ENCODE measurements at regions not wholly inside any gene's neighbourhood (a gene's known extent, or its start where the extent isn't known, plus 50 kb on each side); places are given as distances from the start of the nearest gene placed in this dataset.

DNA sequence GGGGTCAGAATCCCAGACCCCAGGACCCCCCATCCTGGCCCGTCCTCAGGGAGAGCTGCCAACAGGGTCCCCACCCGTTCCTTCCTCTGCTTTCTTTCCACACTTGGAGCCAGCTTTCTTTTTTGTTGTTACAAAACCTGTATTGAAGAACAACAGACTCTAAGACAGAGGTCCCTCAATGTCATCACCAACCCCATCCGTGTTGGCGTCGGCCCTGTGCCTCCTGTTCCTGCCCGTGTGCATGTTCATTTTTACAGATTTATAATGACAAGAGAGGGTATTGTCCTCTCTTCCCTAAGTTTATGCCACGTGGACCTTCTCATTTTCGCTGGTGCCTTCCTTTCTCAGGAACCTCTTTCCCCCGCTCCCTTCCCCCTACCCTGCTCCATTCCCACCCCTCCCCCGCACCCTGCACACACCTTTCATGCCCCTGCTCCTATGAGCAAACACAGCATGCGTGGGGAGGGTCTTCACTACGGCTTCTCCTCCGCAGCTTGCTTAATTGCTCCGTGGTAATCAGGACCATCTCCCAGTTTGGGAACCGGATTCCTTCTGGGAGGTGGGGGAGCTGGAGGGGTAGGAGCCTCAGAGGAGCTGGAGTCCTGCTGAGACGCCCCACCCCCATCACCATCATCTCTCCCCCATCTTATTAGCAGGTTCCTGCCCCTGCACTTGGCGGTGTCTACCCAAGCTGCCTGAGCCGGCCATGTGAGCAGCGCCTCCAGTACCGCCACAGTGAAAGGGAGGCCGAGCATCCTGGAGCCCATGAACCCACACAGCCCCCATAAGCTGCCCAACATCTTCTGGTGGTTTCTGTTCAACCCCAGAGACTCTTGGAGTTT is 88.0 kb upstream of the INSIG1 start:
- no peak overlapping the region for H3K4me3 ChIP-seq (ENCODE audit: low read depth, low read length)
- H3K79me2 ChIP-seq (ENCODE audit: control insufficient read depth, insufficient read depth, low read length, unreplicated experiment): no peaks in the 10 kb centered on the region
- H3K4me1 ChIP-seq (ENCODE audit: control insufficient read depth, insufficient read depth, low read length, unreplicated experiment): peaks cover 46% of the 10 kb centered on the region
- peak overlapping the region; percentile 97; the same call in 1 of the 2 replicates for H3K27ac ChIP-seq (ENCODE audit: low read depth, low read length)
- H3K36me3 ChIP-seq (ENCODE audit: insufficient read depth, low read length): no peaks in the 10 kb centered on the region
- no peaks in the 10 kb centered on the region for H3K27me3 ChIP-seq (ENCODE audit: insufficient read depth, low read length)
- H2AFZ ChIP-seq (ENCODE audit: low read length, unreplicated experiment): no peak overlapping the region

DNA sequence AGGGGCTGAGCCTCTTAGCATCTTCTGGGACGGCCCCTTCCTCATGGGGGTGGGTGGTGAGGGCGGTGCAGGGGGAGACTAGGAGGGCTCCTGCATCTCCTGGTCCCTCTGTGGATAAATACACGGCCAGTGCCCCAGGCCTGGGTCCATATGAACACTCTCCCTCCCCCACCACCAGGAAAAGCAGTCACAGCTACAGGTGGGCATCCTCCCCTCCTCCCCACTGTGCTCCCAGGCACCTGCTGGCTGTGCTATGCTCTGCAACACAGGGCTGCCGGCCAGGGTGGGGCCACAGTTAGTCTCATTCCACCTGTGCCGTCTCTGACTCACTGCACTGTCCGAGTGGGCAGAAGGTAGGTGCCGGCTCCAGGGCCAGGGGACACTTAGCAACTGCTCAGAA is 87.3 kb upstream of the INSIG1 start:
- H3K4me3 ChIP-seq (ENCODE audit: low read depth, low read length): no peak overlapping the region
- H3K27me3 ChIP-seq (ENCODE audit: insufficient read depth, low read length): no peaks in the 10 kb centered on the region
- no peaks in the 10 kb centered on the region for H3K79me2 ChIP-seq (ENCODE audit: control insufficient read depth, insufficient read depth, low read length, unreplicated experiment)
- no peak overlapping the region for H3K27ac ChIP-seq (ENCODE audit: low read depth, low read length)
- H3K4me1 ChIP-seq (ENCODE audit: control insufficient read depth, insufficient read depth, low read length, unreplicated experiment): peaks cover 40% of the 10 kb centered on the region
- no peak overlapping the region for H2AFZ ChIP-seq (ENCODE audit: low read length, unreplicated experiment)
- no peaks in the 10 kb centered on the region for H3K36me3 ChIP-seq (ENCODE audit: insufficient read depth, low read length)

DNA sequence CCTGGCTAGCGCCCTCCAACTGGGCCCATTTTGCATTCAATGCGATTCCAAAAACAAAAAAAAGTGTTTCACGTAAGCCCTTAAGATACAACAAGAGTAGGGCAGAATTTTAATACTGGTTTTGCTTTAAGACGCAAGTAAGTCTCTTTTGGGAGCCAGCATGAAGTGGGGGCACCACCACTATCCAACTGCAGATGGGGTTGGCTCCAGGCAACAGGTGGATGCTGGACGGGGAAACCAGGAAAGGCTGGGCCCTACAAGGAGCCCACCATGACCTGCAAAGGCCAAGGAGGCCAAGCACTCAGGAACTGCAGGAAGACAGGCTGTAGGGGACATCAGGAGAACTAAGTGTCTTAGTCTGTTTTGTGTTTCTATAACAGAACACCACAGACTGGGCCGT is 86.5 kb upstream of the INSIG1 start:
- Histone ChIP-seq H2AFZ (ENCODE audit: low read length, unreplicated experiment) (no peak overlapping the region), H3K27me3 (ENCODE audit: insufficient read depth, low read length) (no peaks in the 10 kb centered on the region), H3K4me1 (ENCODE audit: control insufficient read depth, insufficient read depth, low read length, unreplicated experiment) (peaks cover 35% of the 10 kb centered on the region), H3K36me3 (ENCODE audit: insufficient read depth, low read length) (no peaks in the 10 kb centered on the region), H3K27ac (ENCODE audit: low read depth, low read length) (no peak overlapping the region), H3K4me3 (ENCODE audit: low read depth, low read length) (no peak overlapping the region), H3K79me2 (ENCODE audit: control insufficient read depth, insufficient read depth, low read length, unreplicated experiment) (no peaks in the 10 kb centered on the region)

DNA sequence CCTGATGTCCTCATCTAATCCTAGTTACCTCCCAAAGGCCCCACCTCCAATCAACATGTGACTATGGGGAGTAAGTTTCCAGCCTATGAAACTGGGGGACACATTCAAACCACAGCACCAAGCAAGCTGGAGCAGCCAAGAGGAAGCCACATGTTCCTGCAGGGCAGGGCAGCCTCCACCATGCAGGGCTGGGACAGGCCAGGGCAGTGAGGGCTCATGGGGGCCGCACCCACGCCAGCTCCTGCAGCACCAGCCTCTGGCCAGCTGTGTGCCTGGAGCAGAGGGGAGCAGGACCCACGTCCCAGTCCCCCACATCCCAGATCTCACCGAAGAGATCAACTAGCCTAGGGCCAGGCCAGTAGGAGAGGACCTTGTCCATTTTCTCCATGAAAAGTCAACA is 85.9 kb upstream of the INSIG1 start:
- H3K27ac ChIP-seq (ENCODE audit: low read depth, low read length): no peak overlapping the region
- H3K27me3 ChIP-seq (ENCODE audit: insufficient read depth, low read length): no peaks in the 10 kb centered on the region
- no peak overlapping the region for H3K4me3 ChIP-seq (ENCODE audit: low read depth, low read length)
- H3K36me3 ChIP-seq (ENCODE audit: insufficient read depth, low read length): no peaks in the 10 kb centered on the region
- no peaks in the 10 kb centered on the region for H3K79me2 ChIP-seq (ENCODE audit: control insufficient read depth, insufficient read depth, low read length, unreplicated experiment)
- no peak overlapping the region for H2AFZ ChIP-seq (ENCODE audit: low read length, unreplicated experiment)
- peaks cover 30% of the 10 kb centered on the region for H3K4me1 ChIP-seq (ENCODE audit: control insufficient read depth, insufficient read depth, low read length, unreplicated experiment)

DNA sequence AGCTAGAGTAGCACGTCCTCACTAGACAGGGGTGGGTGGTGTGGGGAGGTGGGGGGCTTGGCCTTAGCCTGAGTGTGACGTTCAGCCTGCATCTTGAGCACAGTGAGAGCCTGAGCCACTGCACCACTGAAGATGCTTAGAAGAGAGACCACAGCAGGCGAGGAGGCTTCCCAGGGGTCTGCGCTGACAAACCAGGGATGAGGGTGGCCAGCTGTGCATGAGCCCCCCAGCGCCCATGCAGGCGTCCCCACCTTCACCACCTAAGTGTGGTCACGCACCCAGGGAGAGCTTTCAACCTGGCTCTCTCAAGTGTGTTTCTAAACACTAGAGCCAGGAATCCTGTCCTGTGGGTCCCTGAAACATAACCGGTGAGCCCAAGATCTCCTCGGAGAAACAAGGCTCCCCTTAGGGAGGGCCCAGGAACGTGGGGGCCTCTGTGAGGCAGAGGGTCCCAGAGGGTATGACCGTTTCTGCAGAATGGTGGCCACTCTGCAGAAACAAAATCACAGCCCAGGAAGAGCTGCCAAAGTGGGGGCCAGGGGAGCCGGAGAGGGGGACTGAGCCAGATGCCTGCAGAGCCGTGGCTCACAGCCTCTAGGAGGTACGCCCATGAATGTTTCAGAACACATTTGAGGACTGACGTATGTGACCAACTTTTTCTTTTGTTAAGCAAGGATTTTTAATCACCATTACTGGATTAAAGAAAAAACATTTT is 85.2 kb upstream of the INSIG1 start:
- Histone ChIP-seq H2AFZ (ENCODE audit: low read length, unreplicated experiment) (no peak overlapping the region), H3K4me3 (ENCODE audit: low read depth, low read length) (no peak overlapping the region), H3K79me2 (ENCODE audit: control insufficient read depth, insufficient read depth, low read length, unreplicated experiment) (no peaks in the 10 kb centered on the region), H3K27me3 (ENCODE audit: insufficient read depth, low read length) (no peaks in the 10 kb centered on the region), H3K27ac (ENCODE audit: low read depth, low read length) (no peak overlapping the region), H3K4me1 (ENCODE audit: control insufficient read depth, insufficient read depth, low read length, unreplicated experiment) (peaks cover 31% of the 10 kb centered on the region), H3K36me3 (ENCODE audit: insufficient read depth, low read length) (no peaks in the 10 kb centered on the region)

DNA sequence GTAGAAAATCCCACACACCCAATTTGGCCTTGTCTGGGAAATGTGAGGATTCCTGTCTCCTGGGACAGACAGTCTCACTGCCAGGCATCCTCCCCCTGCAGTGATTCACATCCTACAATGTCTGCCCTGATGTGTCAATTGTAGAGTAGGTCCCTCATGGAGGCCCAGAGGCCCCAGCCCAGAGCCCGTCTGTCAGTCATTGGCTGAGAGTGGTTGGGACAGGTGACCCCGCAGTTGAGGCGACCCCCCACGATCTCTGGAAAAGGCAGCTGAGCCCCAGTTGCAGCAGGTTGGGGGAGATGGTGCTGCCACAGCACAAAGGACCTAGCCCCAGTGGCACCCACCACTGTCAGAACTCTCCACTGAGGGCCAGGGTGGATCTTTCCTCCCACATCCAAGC is 84.3 kb upstream of the INSIG1 start:
- no peaks in the 10 kb centered on the region for H3K27me3 ChIP-seq (ENCODE audit: insufficient read depth, low read length)
- H3K4me1 ChIP-seq (ENCODE audit: control insufficient read depth, insufficient read depth, low read length, unreplicated experiment): peaks cover 34% of the 10 kb centered on the region
- peak overlapping the region; percentile 23 for H2AFZ ChIP-seq (ENCODE audit: low read length, unreplicated experiment)
- H3K36me3 ChIP-seq (ENCODE audit: insufficient read depth, low read length): no peaks in the 10 kb centered on the region
- H3K4me3 ChIP-seq (ENCODE audit: low read depth, low read length): no peak overlapping the region
- H3K27ac ChIP-seq (ENCODE audit: low read depth, low read length): peak overlapping the region; percentile 44; the same call in 1 of the 2 replicates
- H3K79me2 ChIP-seq (ENCODE audit: control insufficient read depth, insufficient read depth, low read length, unreplicated experiment): no peaks in the 10 kb centered on the region

DNA sequence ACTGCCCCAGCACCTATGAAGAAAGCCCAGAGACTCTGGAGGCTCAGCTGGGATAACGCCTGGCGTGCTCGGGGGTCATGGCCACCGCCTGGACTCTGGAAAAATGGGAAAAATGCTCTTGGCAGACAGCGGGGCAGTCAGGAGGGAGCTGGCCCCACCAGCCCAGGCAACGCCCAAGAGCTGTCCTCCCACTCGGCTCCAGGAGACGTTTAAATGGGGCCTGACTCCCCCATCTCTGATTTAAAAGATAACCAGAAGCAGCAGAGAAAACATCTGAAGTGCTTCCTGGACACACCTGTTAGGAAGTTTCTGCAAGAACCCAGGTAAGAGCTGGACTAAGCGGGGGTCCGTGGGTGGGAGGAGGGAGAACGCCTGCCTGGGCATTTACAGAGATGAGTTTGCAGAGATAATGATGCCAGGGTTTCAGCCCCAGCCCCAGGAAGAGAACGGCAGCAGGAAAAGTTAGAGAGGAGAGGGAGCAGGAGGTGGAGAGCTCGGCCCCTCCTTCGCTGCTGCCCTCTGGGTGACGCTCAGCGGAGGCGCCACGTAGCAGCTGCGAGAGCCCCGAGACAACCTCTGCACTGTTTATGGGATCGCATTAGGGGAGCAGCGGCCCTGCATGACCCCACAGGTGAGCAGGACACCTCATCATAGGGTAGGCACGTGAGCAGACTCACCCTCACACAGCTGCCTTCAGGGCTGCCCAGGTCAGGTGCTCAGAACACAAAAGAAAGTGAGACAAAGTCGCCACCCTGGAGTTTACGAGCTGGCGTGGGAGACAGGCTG is 83.5 kb upstream of the INSIG1 start:
- Histone ChIP-seq H3K4me3 (ENCODE audit: low read depth, low read length) (peak overlapping the region; percentile 70), H3K36me3 (ENCODE audit: insufficient read depth, low read length) (no peaks in the 10 kb centered on the region), H3K27me3 (ENCODE audit: insufficient read depth, low read length) (no peaks in the 10 kb centered on the region), H3K27ac (ENCODE audit: low read depth, low read length) (peak overlapping the region; percentile 44; the same call in 1 of the 2 replicates), H3K79me2 (ENCODE audit: control insufficient read depth, insufficient read depth, low read length, unreplicated experiment) (no peaks in the 10 kb centered on the region), H2AFZ (ENCODE audit: low read length, unreplicated experiment) (peak overlapping the region; percentile 52), H3K4me1 (ENCODE audit: control insufficient read depth, insufficient read depth, low read length, unreplicated experiment) (peaks cover 26% of the 10 kb centered on the region)

DNA sequence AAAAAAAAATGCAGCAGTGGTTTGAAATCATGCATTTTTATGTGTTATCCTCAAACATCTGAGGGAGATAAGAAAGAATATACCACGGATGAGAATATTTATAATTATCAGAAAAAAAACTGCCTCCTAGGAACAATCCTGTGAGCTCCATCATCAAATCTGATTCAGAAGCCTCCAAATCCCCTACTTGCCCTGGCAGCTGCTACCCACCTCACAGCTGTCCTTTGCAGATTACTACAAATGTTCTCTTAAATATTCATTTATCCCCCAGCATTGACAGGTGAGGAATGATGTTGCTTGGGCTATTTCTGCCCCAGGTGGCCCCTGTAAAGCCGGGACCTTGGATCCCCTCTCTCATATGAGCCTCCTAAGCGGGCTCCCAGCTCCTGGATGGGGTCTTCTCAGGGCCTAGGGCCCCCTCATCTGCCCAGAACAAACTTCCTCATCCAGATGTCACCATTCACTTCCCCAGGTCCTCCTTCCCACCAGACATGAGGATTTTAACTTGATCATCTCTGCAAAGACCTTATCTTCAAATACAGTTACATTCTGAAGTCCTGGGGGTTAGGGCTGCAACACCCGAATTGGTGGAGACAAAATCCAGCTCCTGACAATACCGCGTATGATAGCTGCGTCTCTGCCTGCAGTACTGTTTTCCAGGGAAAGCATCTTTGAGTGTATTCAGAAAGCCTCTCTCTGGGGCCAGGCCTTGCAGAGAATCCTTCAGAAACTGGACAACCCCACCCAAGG is 81.9 kb upstream of the INSIG1 start:
- Histone ChIP-seq H3K36me3 (ENCODE audit: insufficient read depth, low read length) (no peaks in the 10 kb centered on the region), H3K79me2 (ENCODE audit: control insufficient read depth, insufficient read depth, low read length, unreplicated experiment) (no peaks in the 10 kb centered on the region), H3K27me3 (ENCODE audit: insufficient read depth, low read length) (no peaks in the 10 kb centered on the region), H3K4me1 (ENCODE audit: control insufficient read depth, insufficient read depth, low read length, unreplicated experiment) (peaks cover 24% of the 10 kb centered on the region), H3K4me3 (ENCODE audit: low read depth, low read length) (no peak overlapping the region), H2AFZ (ENCODE audit: low read length, unreplicated experiment) (no peak overlapping the region), H3K27ac (ENCODE audit: low read depth, low read length) (no peak overlapping the region)

DNA sequence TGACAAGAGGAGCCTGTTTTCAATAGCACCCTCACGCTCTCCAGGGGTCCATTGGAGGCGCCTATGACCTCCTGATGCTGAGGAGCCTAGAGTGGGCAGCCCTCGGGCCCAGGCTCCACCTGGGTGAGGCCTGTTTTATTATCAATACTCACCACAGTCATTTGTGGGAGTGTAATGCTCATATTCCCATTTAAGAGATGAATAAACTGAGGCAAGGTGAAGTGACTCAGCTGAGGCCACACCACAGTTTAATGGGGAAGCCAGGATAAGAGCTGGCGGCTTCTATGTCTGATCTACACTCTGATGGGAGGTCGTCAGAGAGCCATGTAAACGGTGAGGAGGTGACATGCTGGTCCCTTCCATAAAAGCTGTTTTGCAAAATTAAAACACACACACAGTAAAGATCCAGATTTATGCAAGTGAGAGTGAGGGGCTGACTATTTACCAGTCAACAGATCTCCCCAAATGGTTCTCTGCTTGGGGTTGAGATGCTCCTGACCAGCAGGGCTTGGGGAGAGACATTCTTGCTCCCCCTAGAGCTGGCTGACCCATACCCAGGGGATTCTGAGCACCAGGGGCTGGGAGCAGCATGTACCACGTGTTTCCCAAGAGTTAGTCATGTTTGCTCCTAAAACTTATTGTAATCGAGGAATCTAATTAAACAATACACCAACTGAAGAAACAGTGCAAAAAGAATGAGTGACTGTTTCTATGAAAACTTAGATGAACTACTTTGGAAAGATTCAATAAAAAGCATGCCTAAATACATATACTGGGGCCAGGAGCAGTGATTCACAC is 81.0 kb upstream of the INSIG1 start:
- Histone ChIP-seq H3K79me2 (ENCODE audit: control insufficient read depth, insufficient read depth, low read length, unreplicated experiment) (no peaks in the 10 kb centered on the region), H3K27me3 (ENCODE audit: insufficient read depth, low read length) (no peaks in the 10 kb centered on the region), H3K27ac (ENCODE audit: low read depth, low read length) (no peak overlapping the region), H3K36me3 (ENCODE audit: insufficient read depth, low read length) (no peaks in the 10 kb centered on the region), H3K4me3 (ENCODE audit: low read depth, low read length) (no peak overlapping the region), H3K4me1 (ENCODE audit: control insufficient read depth, insufficient read depth, low read length, unreplicated experiment) (peaks cover 24% of the 10 kb centered on the region), H2AFZ (ENCODE audit: low read length, unreplicated experiment) (no peak overlapping the region)

All from ACC112 (cell line).